Skeletal muscle tissue (tissue), 3 donors: ENCODE measurements at regions not wholly inside any gene's neighbourhood (a gene's known extent, or its start where the extent isn't known, plus 50 kb on each side); places are given as distances from the start of the nearest gene placed in this dataset.
"Not testable (repeated sequence)": the region's sequence is repeated elsewhere in the genome, so short reads cannot be mapped to it uniquely, and the experiment has no call there.

Experiments
- H3K27ac ChIP-seq: one replicate; pipeline ENCODE4 v1.7.0; 2013; ENCODE audit warnings: mild to moderate bottlenecking, low read depth, low read length, inconsistent platforms
- H3K27me3 ChIP-seq, 3 donors: one replicate each; pipeline ENCODE4 v1.7.0; 2013; ENCODE audit warnings: low read length in 3 of 3; ENCODE audit not compliant: control insufficient read depth in 3 of 3, insufficient read depth in 3 of 3
- H3K36me3 ChIP-seq, 3 donors: one replicate each; pipeline ENCODE4 v1.7.0; 2013; ENCODE audit warnings: low read length in 3 of 3; ENCODE audit not compliant: control insufficient read depth in 3 of 3, insufficient read depth in 3 of 3
- H3K4me1 ChIP-seq, 3 donors: one replicate each; pipeline ENCODE4 v1.7.0; 2013; ENCODE audit warnings: low read length in 3 of 3, mild to moderate bottlenecking in 3 of 3; ENCODE audit not compliant: control insufficient read depth in 3 of 3, insufficient read depth in 3 of 3
- H3K4me3 ChIP-seq, 3 donors: one replicate each; pipeline ENCODE4 v1.7.0; 2013; ENCODE audit warnings: low read length in 3 of 3
- H3K9ac ChIP-seq, 3 donors: one replicate each; pipeline ENCODE4 v1.7.0; 2013; ENCODE audit warnings: low read length in 3 of 3, mild to moderate bottlenecking in 3 of 3, moderate library complexity in 2 of 3, low read depth in 1 of 3
- H3K9me3 ChIP-seq, 3 donors: one replicate each; pipeline ENCODE4 v1.7.0; 2013; ENCODE audit warnings: low read length in 3 of 3; ENCODE audit not compliant: control insufficient read depth in 3 of 3
- donor health status: Osteomylitis.

GRCh38 chr18:45342653-45343052 lies 272.6 kb upstream of the SLC14A2 start:
- Histone ChIP-seq H3K36me3 (no peaks in the 10 kb centered on the region), H3K9ac (no peak overlapping the region), H3K4me1 (peaks cover 10 to 16% (median 15%) of the 10 kb centered on the region in 3 donors), H3K27ac (no peak overlapping the region), H3K27me3 (no peaks in the 10 kb centered on the region), H3K9me3 (no peaks in the 10 kb centered on the region), H3K4me3 (no peak overlapping the region)

- Histone ChIP-seq H3K9me3 (no peaks in the 10 kb centered on the region), H3K27me3 (no peaks in the 10 kb centered on the region), H3K4me1 (peaks cover 7 to 14% (median 12%) of the 10 kb centered on the region in 3 donors), H3K36me3 (no peaks in the 10 kb centered on the region), H3K27ac (no peak overlapping the region), H3K4me3 (no peak overlapping the region), H3K9ac (no peak overlapping the region)
Observed at GRCh38 chr18:45343365-45343764, 271.9 kb upstream of the SLC14A2 start.

- H3K9ac ChIP-seq, H3K27ac ChIP-seq, H3K4me3 ChIP-seq, H3K27me3 ChIP-seq, H3K9me3 ChIP-seq, H3K36me3 ChIP-seq: not testable (repeated sequence)
- H3K4me1 ChIP-seq = peaks cover 7 to 19% (median 14%) of the 10 kb centered on the region in 3 donors
Observed at GRCh38 chr18:45344680-45345079, 270.6 kb upstream of the SLC14A2 start.

GRCh38 chr18:45349019-45349418 lies 266.3 kb upstream of the SLC14A2 start:
- Histone ChIP-seq H3K27ac (no peak overlapping the region), H3K27me3 (no peaks in the 10 kb centered on the region), H3K36me3 (no peaks in the 10 kb centered on the region), H3K4me3 (no peak overlapping the region), H3K9ac (no peak overlapping the region), H3K9me3 (no peaks in the 10 kb centered on the region), H3K4me1 (peaks cover 0 to 10% (median 6%) of the 10 kb centered on the region in 3 donors)

GRCh38 chr18:45349467-45349866 lies 265.8 kb upstream of the SLC14A2 start:
- no peaks in the 10 kb centered on the region for H3K36me3 ChIP-seq
- no peak overlapping the region for H3K27ac ChIP-seq
- no peak overlapping the region for H3K4me3 ChIP-seq
- no peaks in the 10 kb centered on the region for H3K27me3 ChIP-seq
- no peak overlapping the region for H3K9ac ChIP-seq
- H3K9me3 ChIP-seq = no peaks in the 10 kb centered on the region
- H3K4me1 ChIP-seq = peaks cover 0 to 10% (median 6%) of the 10 kb centered on the region in 3 donors

GRCh38 chr18:45350404-45351156 lies 264.7 kb upstream of the SLC14A2 start:
- no peaks in the 10 kb centered on the region for H3K27me3 ChIP-seq
- H3K4me1 ChIP-seq = peaks cover 0 to 10% (median 6%) of the 10 kb centered on the region in 3 donors
- H3K9me3 ChIP-seq = no peaks in the 10 kb centered on the region
- no peak overlapping the region for H3K4me3 ChIP-seq
- H3K36me3 ChIP-seq = no peaks in the 10 kb centered on the region
- H3K27ac ChIP-seq = no peak overlapping the region
- H3K9ac ChIP-seq = no peak overlapping the region

- H3K4me3 ChIP-seq = no peak overlapping the region
- no peak overlapping the region for H3K27ac ChIP-seq
- no peaks in the 10 kb centered on the region for H3K9me3 ChIP-seq
- H3K9ac ChIP-seq = no peak overlapping the region
- peaks cover 9 to 23% (median 16%) of the 10 kb centered on the region in 3 donors for H3K4me1 ChIP-seq
- H3K36me3 ChIP-seq = no peaks in the 10 kb centered on the region
- H3K27me3 ChIP-seq = no peaks in the 10 kb centered on the region
Observed at GRCh38 chr18:45352874-45353273, 262.4 kb upstream of the SLC14A2 start.

- Histone ChIP-seq H3K9ac (no peak overlapping the region), H3K4me3 (no peak overlapping the region), H3K36me3 (no peaks in the 10 kb centered on the region), H3K27ac (no peak overlapping the region), H3K4me1 (peaks cover 15 to 29% (median 22%) of the 10 kb centered on the region in 3 donors), H3K27me3 (no peaks in the 10 kb centered on the region), H3K9me3 (no peaks in the 10 kb centered on the region)
Observed at GRCh38 chr18:45353530-45353929, 261.7 kb upstream of the SLC14A2 start.

- Histone ChIP-seq H3K9ac (no peak overlapping the region), H3K36me3 (no peaks in the 10 kb centered on the region), H3K27me3 (no peaks in the 10 kb centered on the region), H3K27ac (no peak overlapping the region), H3K4me3 (no peak overlapping the region), H3K9me3 (no peaks in the 10 kb centered on the region), H3K4me1 (peaks cover 36 to 52% (median 38%) of the 10 kb centered on the region in 3 donors)
Observed at GRCh38 chr18:45355944-45356520, 259.2 kb upstream of the SLC14A2 start.

- H3K27me3 ChIP-seq = no peaks in the 10 kb centered on the region
- no peak overlapping the region for H3K4me3 ChIP-seq
- no peak overlapping the region for H3K9ac ChIP-seq
- no peaks in the 10 kb centered on the region for H3K9me3 ChIP-seq
- peaks cover 43 to 55% (median 44%) of the 10 kb centered on the region in 3 donors for H3K4me1 ChIP-seq
- H3K36me3 ChIP-seq = no peaks in the 10 kb centered on the region
- H3K27ac ChIP-seq = peak overlapping the region; percentile 46
Observed at GRCh38 chr18:45357686-45358470, 257.4 kb upstream of the SLC14A2 start.
